Neural progenitor cell (in vitro differentiated cells): ENCODE measurements at regions not wholly inside any gene's neighbourhood (a gene's known extent, or its start where the extent isn't known, plus 50 kb on each side); places are given as distances from the start of the nearest gene placed in this dataset.

Experiments used
- EZH2 ChIP-seq: fragments of 200-600 bp; sonication (generic); IDR thresholded peaks from 2 replicates; pipeline ENCODE4 v1.6.1; 2017; ENCODE audit warnings: antibody characterized with exemption, mild to moderate bottlenecking, moderate library complexity
- TF ChIP-seq, protein P1 (sequence below): fragments of 200-600 bp; sonication (generic); IDR thresholded peaks from 2 replicates; pipeline ENCODE4 v1.5.1; 2017; ENCODE audit warnings: antibody characterized with exemption, mild to moderate bottlenecking

DNA sequence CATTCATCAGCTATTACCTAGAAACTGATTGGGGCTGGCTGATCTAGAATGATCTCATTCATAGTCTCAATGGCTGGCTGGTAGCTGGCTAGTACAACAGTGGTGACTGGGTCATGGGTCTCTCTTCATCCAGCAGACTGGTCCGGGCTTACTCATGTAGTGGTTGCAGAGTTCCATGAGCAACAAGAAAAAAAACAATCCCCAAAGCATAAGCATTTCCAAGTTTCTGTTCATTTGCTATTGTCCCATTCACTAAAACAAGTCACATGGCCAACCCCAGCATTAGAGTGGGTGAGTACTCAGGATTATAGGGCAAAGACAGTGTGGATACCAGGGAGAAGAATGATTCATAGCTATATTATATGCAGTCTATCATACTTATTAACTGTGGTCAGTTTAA, 85.2 kb upstream of the SEMA3C start:
- no peak for TF ChIP-seq EZH2
- TF ChIP-seq, protein P1, sequence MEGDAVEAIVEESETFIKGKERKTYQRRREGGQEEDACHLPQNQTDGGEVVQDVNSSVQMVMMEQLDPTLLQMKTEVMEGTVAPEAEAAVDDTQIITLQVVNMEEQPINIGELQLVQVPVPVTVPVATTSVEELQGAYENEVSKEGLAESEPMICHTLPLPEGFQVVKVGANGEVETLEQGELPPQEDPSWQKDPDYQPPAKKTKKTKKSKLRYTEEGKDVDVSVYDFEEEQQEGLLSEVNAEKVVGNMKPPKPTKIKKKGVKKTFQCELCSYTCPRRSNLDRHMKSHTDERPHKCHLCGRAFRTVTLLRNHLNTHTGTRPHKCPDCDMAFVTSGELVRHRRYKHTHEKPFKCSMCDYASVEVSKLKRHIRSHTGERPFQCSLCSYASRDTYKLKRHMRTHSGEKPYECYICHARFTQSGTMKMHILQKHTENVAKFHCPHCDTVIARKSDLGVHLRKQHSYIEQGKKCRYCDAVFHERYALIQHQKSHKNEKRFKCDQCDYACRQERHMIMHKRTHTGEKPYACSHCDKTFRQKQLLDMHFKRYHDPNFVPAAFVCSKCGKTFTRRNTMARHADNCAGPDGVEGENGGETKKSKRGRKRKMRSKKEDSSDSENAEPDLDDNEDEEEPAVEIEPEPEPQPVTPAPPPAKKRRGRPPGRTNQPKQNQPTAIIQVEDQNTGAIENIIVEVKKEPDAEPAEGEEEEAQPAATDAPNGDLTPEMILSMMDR = no peak
